SU-DHL-6 (cell line): ENCODE measurements at regions not wholly inside any gene's neighbourhood (a gene's known extent, or its start where the extent isn't known, plus 50 kb on each side); places are given as distances from the start of the nearest gene placed in this dataset.

ENCODE experiments used
- CTCF ChIP-seq: fragments of 200-600 bp; sonication (generic); IDR thresholded peaks from one replicate; pipeline ENCODE4 v1.5.1; 2017; ENCODE audit warnings: antibody characterized with exemption, mild to moderate bottlenecking, low read length, moderate library complexity; ENCODE audit not compliant: insufficient read depth, poor library complexity, severe bottlenecking
- EZH2phosphoT487 ChIP-seq: fragments of 200-600 bp; sonication (generic), shearing (Covaris generic); conservative IDR thresholded peaks from 2 replicates; pipeline ENCODE4 v1.6.1; 2018; ENCODE audit warnings: mild to moderate bottlenecking, antibody characterized with exemption, low read length, moderate library complexity, mixed read lengths

- TF ChIP-seq CTCF (no peak), EZH2phosphoT487 (no peak)
Measured at GRCh38 chr3:154728285-154728684, 298.3 kb upstream of the GPR149 start.
